Neural cell (in vitro differentiated cells): ENCODE measurements at regions not wholly inside any gene's neighbourhood (a gene's known extent, or its start where the extent isn't known, plus 50 kb on each side); places are given as distances from the start of the nearest gene placed in this dataset.

Experiments
- CTCF ChIP-seq: fragments of 450-650 bp; IDR thresholded peaks from 2 replicates; pipeline ENCODE4 v1.5.1; 2014; ENCODE audit warnings: antibody characterized with exemption, mild to moderate bottlenecking, moderate library complexity; ENCODE audit not compliant: poor library complexity, severe bottlenecking
- EP300 ChIP-seq: fragments of 450-650 bp; conservative IDR thresholded peaks from 2 replicates; pipeline ENCODE4 v1.6.1; 2014; ENCODE audit warnings: antibody characterized with exemption, mild to moderate bottlenecking, moderate library complexity; ENCODE audit not compliant: poor library complexity, severe bottlenecking
- EZH2 ChIP-seq: fragments of 200-600, 300-800 bp; shearing (Covaris generic), sonication (generic); IDR thresholded peaks from 2 replicates; pipeline ENCODE4 v1.6.1; 2014; ENCODE audit warnings: antibody characterized with exemption, low read length, borderline replicate concordance, mild to moderate bottlenecking; ENCODE audit not compliant: insufficient read depth, poor library complexity, severe bottlenecking
- POLR2AphosphoS5 ChIP-seq: IDR thresholded peaks from 2 replicates; pipeline ENCODE4 v1.6.1; 2012
- RAD21 ChIP-seq: fragments of 450-650 bp; conservative IDR thresholded peaks from 2 replicates; pipeline ENCODE4 v1.6.1; 2014; ENCODE audit warnings: antibody characterized with exemption, mild to moderate bottlenecking, moderate library complexity
- SMC3 ChIP-seq: fragments of 450-650 bp; conservative IDR thresholded peaks from 2 replicates; pipeline ENCODE4 v1.6.1; 2014; ENCODE audit warnings: antibody characterized with exemption, mild to moderate bottlenecking, moderate library complexity; ENCODE audit not compliant: poor library complexity
- TAF1 ChIP-seq: IDR thresholded peaks from 2 replicates; pipeline ENCODE4 v1.6.1; 2012; ENCODE audit warnings: low read depth

GRCh38 chr10:29081951-29082685 lies 206.8 kb upstream of the LYZL1 start:
- no peak for TF ChIP-seq CTCF
- no peak for TF ChIP-seq RAD21
- no peak for TF ChIP-seq EZH2
- no peak for TF ChIP-seq POLR2AphosphoS5
- no peak for TF ChIP-seq TAF1
- TF ChIP-seq SMC3: no peak
- no peak for TF ChIP-seq EP300
